Endothelial cell of umbilical vein (primary cell): ENCODE measurements at regions not wholly inside any gene's neighbourhood (a gene's known extent, or its start where the extent isn't known, plus 50 kb on each side); places are given as distances from the start of the nearest gene placed in this dataset.
A peak's percentile ranks its signal among the peaks of the same experiment; 100 is the strongest.

ENCODE experiments used
- BruUV-seq: library from RNA; stranded (reverse); fragments of 400-500 nt; replicated peaks from 2 replicates; lab custom pipeline; 2021; lab: Mats Ljungman, UMichigan
- CTCF ChIA-PET: fragments of 300-600, 350-600 bp; sonication (Branson Sonifier 250); formaldehyde crosslinking; loops from one replicate; lab custom pipeline; 2021; ENCODE audit warnings: antibody characterized with exemption, inconsistent platforms; lab: Charles Lee
- POLR2A ChIA-PET: fragments of 300-600, 350-600 bp; sonication (Branson Sonifier 250); formaldehyde crosslinking; loops from one replicate; lab custom pipeline; 2021; ENCODE audit warnings: antibody characterized with exemption, inconsistent platforms; lab: Charles Lee
- DNase-seq: peaks from one replicate; pipeline ENCODE4 v3.0.0-alpha.2; 2011; ENCODE audit warnings: low read depth, low spot score
- FAIRE-seq: peaks from 2 replicates; lab custom pipeline; 2011; peaks lifted over from hg19 to GRCh38; lab: Jason Lieb, UNC
- H2AFZ ChIP-seq: 2 replicates; pipeline ENCODE4 v1.6.0; 2012; ENCODE audit warnings: low read depth, low read length, control low read depth, inconsistent platforms
- H3K27ac ChIP-seq: 2 replicates; pipeline ENCODE4 v1.5.1; 2011; ENCODE audit warnings: low read depth, mild to moderate bottlenecking, control low read depth, low read length, moderate library complexity; ENCODE audit not compliant: insufficient read depth
- H3K27me3 ChIP-seq, 2 experiments: 2 replicates each; pipeline versions ENCODE4 v1.6.0 to v1.6.1; 2011; ENCODE audit warnings: low read length in 2 of 2, mixed read lengths in 1 of 2; ENCODE audit not compliant: control insufficient read depth in 2 of 2, insufficient read depth in 2 of 2
- H3K36me3 ChIP-seq, 2 experiments: 2 replicates in 1 of 2; 3 replicates in 1 of 2; pipeline ENCODE4 v1.5.1; 2011; ENCODE audit warnings: low read length in 2 of 2, mild to moderate bottlenecking in 1 of 2, moderate library complexity in 1 of 2; ENCODE audit not compliant: control insufficient read depth in 2 of 2, insufficient read depth in 2 of 2; ENCODE audit errors: extremely low read depth in 1 of 2
- H3K4me1 ChIP-seq: 3 replicates; pipeline ENCODE4 v1.5.1; 2011; ENCODE audit warnings: mild to moderate bottlenecking, low read length; ENCODE audit not compliant: control insufficient read depth, insufficient read depth; ENCODE audit errors: extremely low read depth
- H3K4me2 ChIP-seq: 2 replicates; pipeline ENCODE4 v1.6.1; 2011; ENCODE audit warnings: low read length, control low read depth, mixed read lengths; ENCODE audit not compliant: insufficient read depth
- H3K4me3 ChIP-seq, 3 experiments: fragments of 200-600 bp in 1 of 3; sonication (generic), shearing (Covaris generic) in 1 of 3; replicated peaks in 1 of 3; 2 replicates each; pipeline ENCODE4 v1.5.1; 2011 to 2016; ENCODE audit warnings: control low read depth in 3 of 3, low read length in 3 of 3, mild to moderate bottlenecking in 2 of 3, inconsistent platforms in 1 of 3, low read depth in 1 of 3, moderate library complexity in 1 of 3; ENCODE audit not compliant: insufficient read depth in 1 of 3
- H3K79me2 ChIP-seq: 2 replicates; pipeline ENCODE4 v1.6.0; 2012; ENCODE audit warnings: low read length, inconsistent platforms; ENCODE audit not compliant: control insufficient read depth, insufficient read depth
- H3K9ac ChIP-seq: replicated peaks from 2 replicates; pipeline ENCODE3; 2011; ENCODE audit warnings: low read length, control low read depth; ENCODE audit not compliant: insufficient read depth; ENCODE audit errors: extremely low read depth
- H3K9me1 ChIP-seq: replicated peaks from 3 replicates; pipeline ENCODE4 v1.6.0; 2011; ENCODE audit warnings: mild to moderate bottlenecking, low read length; ENCODE audit not compliant: control insufficient read depth, insufficient read depth; ENCODE audit errors: extremely low read depth
- H3K9me3 ChIP-seq: replicated peaks from 2 replicates; pipeline ENCODE4 v1.5.1; 2012; ENCODE audit warnings: low read length, inconsistent platforms; ENCODE audit not compliant: control insufficient read depth, insufficient read depth
- H4K20me1 ChIP-seq: replicated peaks from 2 replicates; pipeline ENCODE3; 2011; ENCODE audit warnings: mild to moderate bottlenecking, low read length; ENCODE audit not compliant: control insufficient read depth, insufficient read depth; ENCODE audit errors: extremely low read depth
- CTCF ChIP-seq, 2 donors: IDR thresholded peaks; 1 replicate in 1 of 2; 2 replicates in 1 of 2; pipeline ENCODE4 v1.5.1; 2011; ENCODE audit warnings: low read length in 2 of 2, mild to moderate bottlenecking in 2 of 2, moderate library complexity in 2 of 2, control low read depth in 1 of 2, inconsistent platforms in 1 of 2, low read depth in 1 of 2; ENCODE audit not compliant: insufficient read depth in 1 of 2; ENCODE audit errors: extremely low read depth in 1 of 2
- EZH2 ChIP-seq: IDR thresholded peaks from 2 replicates; pipeline ENCODE4 v1.6.1; 2012; ENCODE audit warnings: borderline replicate concordance, low read depth, mild to moderate bottlenecking, moderate library complexity, low read length, inconsistent platforms; ENCODE audit not compliant: severe bottlenecking
- FOS ChIP-seq: IDR thresholded peaks from 2 replicates; pipeline ENCODE4 v1.6.1; 2011; ENCODE audit warnings: mild to moderate bottlenecking, low read length, moderate library complexity, borderline replicate concordance; ENCODE audit not compliant: insufficient read depth
- GATA2 ChIP-seq: IDR thresholded peaks from 2 replicates; pipeline ENCODE4 v1.7.0; 2011; ENCODE audit warnings: low read depth, mild to moderate bottlenecking, moderate library complexity, mixed read lengths, low read length; ENCODE audit not compliant: insufficient read length, insufficient read depth
- JUN ChIP-seq: IDR thresholded peaks from 2 replicates; pipeline ENCODE4 v1.6.1; 2011; ENCODE audit warnings: borderline replicate concordance, low read depth; ENCODE audit not compliant: insufficient read length, insufficient read depth
- MAX ChIP-seq: IDR thresholded peaks from 2 replicates; pipeline ENCODE4 v1.6.1; 2011; ENCODE audit not compliant: insufficient read depth, insufficient read length
- MYC ChIP-seq: IDR thresholded peaks from one replicate; pipeline ENCODE4 v1.6.1; 2011; ENCODE audit warnings: mild to moderate bottlenecking, low read depth, low read length
- POLR2A ChIP-seq: IDR thresholded peaks from 2 replicates; pipeline ENCODE4 v1.6.1; 2012; ENCODE audit warnings: low read depth, mild to moderate bottlenecking, control low read depth, low read length
- POLR2AphosphoS5 ChIP-seq: IDR thresholded peaks from 2 replicates; pipeline ENCODE4 v1.6.1; 2012; ENCODE audit warnings: low read depth, mild to moderate bottlenecking, control low read depth, low read length, moderate library complexity; ENCODE audit not compliant: insufficient read depth
- dilution Hi-C: fragments of 300-500 bp; cut with MboI; formaldehyde crosslinking; loops from one replicate; pipeline ENCODE4 v1.15.0; 2019; ENCODE audit warnings: low sequenced_read_pairs; ENCODE audit not compliant: extremely low pct_ligation_motif_present
- intact Hi-C: fragments of 100-400 bp; cut with micrococcal nuclease; formaldehyde crosslinking; loops from one replicate; pipeline ENCODE4 v1.10.0; 2022

GRCh38 chr9:26263478-26263877 is 585.2 kb upstream of the TUSC1 start:
- FAIRE-seq (no peak), DNase-seq (no peak)
- H3K9me3 ChIP-seq = no peaks in the 10 kb centered on the region
- H3K27ac ChIP-seq = peak overlapping the region; percentile 86
- no peaks in the 10 kb centered on the region for H3K9me1 ChIP-seq
- H3K4me1 ChIP-seq = peaks cover 51% of the 10 kb centered on the region
- intact Hi-C loops (loop anchor here (2.0 kb wide), 1 partner anchor 585 kb away; the partner anchor contains the start of gene TUSC1), dilution Hi-C loops (no loop called here)
- H3K9ac ChIP-seq = no peak overlapping the region
- H3K27me3 ChIP-seq = no peaks in the 10 kb centered on the region
- TF ChIP-seq EZH2 = no peak
- no peak for TF ChIP-seq POLR2A
- no peak for TF ChIP-seq GATA2
- no peak for TF ChIP-seq POLR2AphosphoS5
- TF ChIP-seq FOS = no peak
- TF ChIP-seq CTCF (IDR thresholded peaks at IDR 0.05; ENCODE audit: extremely low read depth in 1 of 2, insufficient read depth in 1 of 2, low read depth in 1 of 2, low read length in 2 of 2) = no peak
- TF ChIP-seq MAX = no peak
- TF ChIP-seq MYC = no peak
- TF ChIP-seq JUN = no peak
- no peak overlapping the region for H3K4me2 ChIP-seq
- POLR2A ChIA-PET = no interaction called here
- BruUV-seq = no TSS peak
- no peaks in the 10 kb centered on the region for H3K79me2 ChIP-seq
- H2AFZ ChIP-seq = no peak overlapping the region
- H3K36me3 ChIP-seq = no peaks in the 10 kb centered on the region
- no peaks in the 10 kb centered on the region for H4K20me1 ChIP-seq
- H3K4me3 ChIP-seq = no peak overlapping the region
- CTCF ChIA-PET = interaction anchor here (1.2 kb wide), 1 partner anchor 63 kb away, joined by 3 read pairs; no protein-coding TSS in a partner anchor
